Fibroblast of the aortic adventitia (primary cell): ENCODE measurements at regions not wholly inside any gene's neighbourhood (a gene's known extent, or its start where the extent isn't known, plus 50 kb on each side); places are given as distances from the start of the nearest gene placed in this dataset.
A peak's percentile ranks its signal among the peaks of the same experiment; 100 is the strongest.

Source experiments
- DNase-seq: peaks from one replicate; pipeline ENCODE4 v3.0.0-alpha.2; 2010; ENCODE audit warnings: low read depth
- H3K4me3 ChIP-seq: 2 replicates; pipeline ENCODE4 v1.5.1; 2011; ENCODE audit warnings: low read depth, mild to moderate bottlenecking, control low read depth, low read length, moderate library complexity
- CTCF ChIP-seq: IDR thresholded peaks from 2 replicates; pipeline ENCODE4 v1.5.1; 2011; ENCODE audit warnings: mild to moderate bottlenecking, low read length, control low read depth, inconsistent platforms; ENCODE audit not compliant: insufficient read depth

- DNase-seq: no peak
- TF ChIP-seq CTCF: no peak
Observed at GRCh38 chr1:222104694-222105392, 363.0 kb upstream of the DUSP10 start.

GRCh38 chr1:222104097-222104496, 362.2 kb upstream of the DUSP10 start:
- H3K4me3 ChIP-seq: no peak overlapping the region
- TF ChIP-seq CTCF: no peak
- no peak for DNase-seq

More at GRCh38 chr1:222104694-222105392, 363.0 kb upstream of the DUSP10 start:
- no peak overlapping the region for H3K4me3 ChIP-seq

GRCh38 chr1:222099746-222100145, 357.9 kb upstream of the DUSP10 start:
- DNase-seq: no peak
- TF ChIP-seq CTCF: no peak
- no peak overlapping the region for H3K4me3 ChIP-seq

GRCh38 chr1:222098404-222098803, 356.5 kb upstream of the DUSP10 start:
- DNase-seq: no peak
- no peak for TF ChIP-seq CTCF
- no peak overlapping the region for H3K4me3 ChIP-seq

GRCh38 chr1:222097588-222097987, 355.7 kb upstream of the DUSP10 start:
- no peak for DNase-seq
- TF ChIP-seq CTCF: no peak
- no peak overlapping the region for H3K4me3 ChIP-seq

GRCh38 chr1:222096883-222097282, 355.0 kb upstream of the DUSP10 start:
- peak; percentile 74 for DNase-seq
- no peak overlapping the region for H3K4me3 ChIP-seq
- no peak for TF ChIP-seq CTCF

- H3K4me3 ChIP-seq: no peak overlapping the region
- DNase-seq: no peak
- TF ChIP-seq CTCF: no peak
Observed at GRCh38 chr1:222096476-222096772, 354.5 kb upstream of the DUSP10 start.
